ENCODE measurements at regions not wholly inside any gene's neighbourhood (a gene's known extent, or its start where the extent isn't known, plus 50 kb on each side); places are given as distances from the start of the nearest gene placed in this dataset.

DNA sequence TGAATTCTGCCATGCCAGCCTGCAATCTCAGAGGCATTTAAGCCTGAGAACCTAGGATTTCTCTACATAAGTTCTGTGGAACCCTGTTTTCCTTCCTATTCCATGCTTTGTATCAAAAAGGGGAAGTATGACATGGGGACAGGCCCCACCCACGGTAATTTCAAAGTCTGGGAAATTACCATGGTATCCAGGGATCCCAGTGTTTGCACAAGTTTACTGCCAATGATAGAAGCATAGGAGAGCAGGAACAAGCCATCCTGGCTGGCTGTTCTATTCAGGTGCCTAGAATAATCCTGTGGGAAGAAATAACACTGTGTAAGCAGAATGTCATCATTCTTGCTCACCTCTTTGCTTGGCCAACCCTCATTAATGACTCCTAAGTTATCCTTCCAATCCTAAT, 53.8 kb upstream of the ATP1B1 start:
- FAIRE-seq = no peak
- DNase-seq (ENCODE audit: insufficient read length) = no peak
- no peak for TF ChIP-seq POLR2A (IDR thresholded peaks at IDR 0.05; ENCODE audit: low read depth, low read length)
- no peak for TF ChIP-seq POLR2AphosphoS5 (IDR thresholded peaks at IDR 0.05; ENCODE audit: low read depth, low read length)
- no peak for TF ChIP-seq TAF1 (IDR thresholded peaks at IDR 0.05; ENCODE audit: borderline replicate concordance, low read depth, low read length)

DNA sequence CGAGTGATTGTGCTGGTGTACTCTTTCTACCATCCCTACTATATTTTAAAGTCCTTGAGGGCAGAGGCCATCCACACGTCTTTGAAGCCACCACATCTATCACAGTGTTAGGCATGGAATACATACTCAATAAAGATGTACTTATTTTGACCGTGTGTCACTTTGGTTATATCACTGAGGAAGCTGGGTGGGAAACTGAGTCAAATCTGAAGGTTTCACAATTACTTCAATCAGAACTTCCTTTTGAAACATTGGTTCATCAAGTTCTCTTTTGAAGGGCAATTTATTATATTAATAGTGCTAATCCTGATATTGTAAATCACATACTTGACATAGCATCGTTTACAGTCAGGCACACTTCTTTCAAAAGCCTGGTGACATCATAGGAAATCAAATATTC, 53.3 kb upstream of the ATP1B1 start:
- TF ChIP-seq POLR2A (IDR thresholded peaks at IDR 0.05; ENCODE audit: low read depth, low read length) (no peak), TAF1 (IDR thresholded peaks at IDR 0.05; ENCODE audit: borderline replicate concordance, low read depth, low read length) (no peak), POLR2AphosphoS5 (IDR thresholded peaks at IDR 0.05; ENCODE audit: low read depth, low read length) (no peak)
- DNase-seq (ENCODE audit: insufficient read length) (no peak), FAIRE-seq (no peak)
